ENCODE measurements at regions not wholly inside any gene's neighbourhood (a gene's known extent, or its start where the extent isn't known, plus 50 kb on each side); places are given as distances from the start of the nearest gene placed in this dataset.
A peak's percentile ranks its signal among the peaks of the same experiment; 100 is the strongest.

DNA sequence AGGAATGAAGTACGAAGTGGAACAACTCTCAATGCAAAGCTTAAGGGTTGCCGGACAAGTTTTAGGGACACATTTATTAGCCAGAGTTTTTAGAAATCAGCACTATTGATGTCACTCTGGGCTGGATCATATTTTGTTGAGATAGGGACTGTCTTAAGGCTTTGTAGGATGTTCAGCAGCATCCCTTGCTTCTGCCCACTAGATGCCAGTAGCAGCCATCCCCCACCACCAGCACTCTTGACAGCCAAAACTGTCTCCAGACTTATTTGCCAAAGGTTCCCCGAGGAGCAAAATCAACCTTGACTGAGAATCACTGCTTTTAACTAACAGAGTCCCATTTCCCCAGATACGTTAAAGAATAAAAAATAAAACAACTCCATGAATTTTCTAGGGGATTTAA, 1497.3 kb downstream of the STIM2 start:
- Mint-ChIP-seq H3K4me1 (peaks cover 4% of the 10 kb centered on the region; the same call in 2 of the 3 replicates), H3K27ac (no peak overlapping the region)
- DNase-seq (ENCODE audit: low spot score) = peak; percentile 54

DNA sequence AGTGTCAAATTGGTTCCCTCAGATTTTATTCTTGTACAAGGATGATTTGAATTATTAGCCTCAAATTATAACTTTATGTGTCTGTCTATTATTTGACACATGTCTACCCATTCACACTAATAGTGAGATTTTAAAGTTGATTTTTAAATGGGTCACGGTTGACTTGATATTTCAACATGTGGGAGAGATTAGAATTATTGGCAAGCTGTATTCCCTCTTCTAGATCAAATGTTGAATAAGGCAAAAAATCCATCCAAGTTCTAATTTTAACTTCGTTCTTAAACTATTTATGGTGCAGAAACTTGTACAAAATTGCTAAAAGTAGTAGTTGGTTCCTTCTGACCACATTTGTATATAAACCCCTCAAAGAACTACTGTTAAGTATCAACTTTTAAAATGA, 1498.0 kb downstream of the STIM2 start:
- no peaks in the 10 kb centered on the region; the same call in 1 of the 2 replicates for H3K9me2 ChIP-seq (ENCODE audit: insufficient read depth)
- Mint-ChIP-seq H3K27me3 (ENCODE audit: insufficient read depth, low read depth, poor library complexity) (no peaks in the 10 kb centered on the region), H3K4me3 (no peak overlapping the region), H3K27ac (no peak overlapping the region), H3K4me1 (peaks cover 2% of the 10 kb centered on the region; the same call in 1 of the 3 replicates), H3K9me3 (no peaks in the 10 kb centered on the region; the same call in 2 of the 3 replicates), H3K36me3 (ENCODE audit: low read depth) (no peaks in the 10 kb centered on the region)
- H2AFZ ChIP-seq = no peak overlapping the region
- no peak overlapping the region for H3K4me3 ChIP-seq
- no peaks in the 10 kb centered on the region for H3K36me3 ChIP-seq (ENCODE audit: insufficient read depth)
- H4K20me1 ChIP-seq (replicated peaks; ENCODE audit: insufficient read depth) = no peaks in the 10 kb centered on the region
- TF ChIP-seq, protein P1, sequence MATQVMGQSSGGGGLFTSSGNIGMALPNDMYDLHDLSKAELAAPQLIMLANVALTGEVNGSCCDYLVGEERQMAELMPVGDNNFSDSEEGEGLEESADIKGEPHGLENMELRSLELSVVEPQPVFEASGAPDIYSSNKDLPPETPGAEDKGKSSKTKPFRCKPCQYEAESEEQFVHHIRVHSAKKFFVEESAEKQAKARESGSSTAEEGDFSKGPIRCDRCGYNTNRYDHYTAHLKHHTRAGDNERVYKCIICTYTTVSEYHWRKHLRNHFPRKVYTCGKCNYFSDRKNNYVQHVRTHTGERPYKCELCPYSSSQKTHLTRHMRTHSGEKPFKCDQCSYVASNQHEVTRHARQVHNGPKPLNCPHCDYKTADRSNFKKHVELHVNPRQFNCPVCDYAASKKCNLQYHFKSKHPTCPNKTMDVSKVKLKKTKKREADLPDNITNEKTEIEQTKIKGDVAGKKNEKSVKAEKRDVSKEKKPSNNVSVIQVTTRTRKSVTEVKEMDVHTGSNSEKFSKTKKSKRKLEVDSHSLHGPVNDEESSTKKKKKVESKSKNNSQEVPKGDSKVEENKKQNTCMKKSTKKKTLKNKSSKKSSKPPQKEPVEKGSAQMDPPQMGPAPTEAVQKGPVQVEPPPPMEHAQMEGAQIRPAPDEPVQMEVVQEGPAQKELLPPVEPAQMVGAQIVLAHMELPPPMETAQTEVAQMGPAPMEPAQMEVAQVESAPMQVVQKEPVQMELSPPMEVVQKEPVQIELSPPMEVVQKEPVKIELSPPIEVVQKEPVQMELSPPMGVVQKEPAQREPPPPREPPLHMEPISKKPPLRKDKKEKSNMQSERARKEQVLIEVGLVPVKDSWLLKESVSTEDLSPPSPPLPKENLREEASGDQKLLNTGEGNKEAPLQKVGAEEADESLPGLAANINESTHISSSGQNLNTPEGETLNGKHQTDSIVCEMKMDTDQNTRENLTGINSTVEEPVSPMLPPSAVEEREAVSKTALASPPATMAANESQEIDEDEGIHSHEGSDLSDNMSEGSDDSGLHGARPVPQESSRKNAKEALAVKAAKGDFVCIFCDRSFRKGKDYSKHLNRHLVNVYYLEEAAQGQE (IDR thresholded peaks at IDR 0.05; ENCODE audit: unreplicated experiment) = no peak
- TF ChIP-seq ZNF114 (CRISPR knock-in tag; IDR thresholded peaks at IDR 0.05) = no peak
- H3K79me2 ChIP-seq (replicated peaks; ENCODE audit: insufficient read depth) = no peaks in the 10 kb centered on the region
- ATAC-seq = no peak
- H3K27me3 ChIP-seq (ENCODE audit: insufficient read depth) = no peaks in the 10 kb centered on the region
- H3K27ac ChIP-seq (ENCODE audit: low read depth) = no peak overlapping the region
- H3K4me2 ChIP-seq = no peak overlapping the region
- 0 out of 2 replicates have a peak, but pooled peaks cover 5% of the 10 kb centered on the region for H3K4me1 ChIP-seq (ENCODE audit: insufficient read depth)
- H3F3A ChIP-seq (replicated peaks; ENCODE audit: low read depth) = no peaks in the 10 kb centered on the region
- DNase-seq (ENCODE audit: low spot score) = no peak

More for the DNA sequence above, 1497.3 kb downstream of the STIM2 start:
- Histone ChIP-seq H3K4me3 (no peak overlapping the region), H3K27me3 (ENCODE audit: insufficient read depth) (no peaks in the 10 kb centered on the region), H2AFZ (no peak overlapping the region), H3K4me2 (no peak overlapping the region), H3K36me3 (ENCODE audit: insufficient read depth) (no peaks in the 10 kb centered on the region), H3K27ac (ENCODE audit: low read depth) (no peak overlapping the region), H3K9me2 (ENCODE audit: insufficient read depth) (no peaks in the 10 kb centered on the region; the same call in 1 of the 2 replicates), H3K4me1 (ENCODE audit: insufficient read depth) (0 out of 2 replicates have a peak, but pooled peaks cover 5% of the 10 kb centered on the region), H3K79me2 (replicated peaks; ENCODE audit: insufficient read depth) (no peaks in the 10 kb centered on the region), H4K20me1 (replicated peaks; ENCODE audit: insufficient read depth) (no peaks in the 10 kb centered on the region), H3F3A (replicated peaks; ENCODE audit: low read depth) (no peaks in the 10 kb centered on the region)
- Mint-ChIP-seq H3K36me3 (ENCODE audit: low read depth) (no peaks in the 10 kb centered on the region), H3K27me3 (ENCODE audit: insufficient read depth, low read depth, poor library complexity) (no peaks in the 10 kb centered on the region), H3K9me3 (no peaks in the 10 kb centered on the region; the same call in 2 of the 3 replicates), H3K4me3 (no peak overlapping the region)
- ATAC-seq = peak; percentile 82
- TF ChIP-seq NANOG (IDR thresholded peaks at IDR 0.05; ENCODE audit: borderline replicate concordance) = no peak
- peak; percentile 46 to 66 for TF ChIP-seq CTCF (conservative IDR thresholded peaks at IDR 0.05; ENCODE audit: low read depth in 2 of 2)

DNA sequence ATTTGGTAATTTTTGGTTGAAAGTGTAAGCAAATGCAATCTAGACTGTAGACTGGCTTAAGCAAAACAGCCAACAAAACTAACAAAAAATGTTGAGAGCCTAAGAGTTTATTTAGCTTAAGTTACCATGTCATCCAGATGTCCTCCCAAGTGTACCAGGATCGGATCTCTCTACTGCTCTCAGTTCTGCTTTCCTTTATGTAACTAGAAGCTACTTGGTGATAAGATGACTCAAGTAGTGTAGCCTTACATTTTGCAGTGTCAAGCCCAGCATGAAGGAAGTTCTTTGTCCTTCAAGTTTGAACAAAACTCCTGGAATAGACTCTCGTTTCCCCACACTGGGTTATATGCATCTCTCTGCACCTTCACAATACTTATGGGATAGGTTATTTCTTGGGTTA, 1500.0 kb downstream of the STIM2 start:
- no peaks in the 10 kb centered on the region for H3K79me2 ChIP-seq (replicated peaks; ENCODE audit: insufficient read depth)
- DNase-seq (ENCODE audit: low spot score) (no peak), ATAC-seq (no peak)
- no peak overlapping the region for H2AFZ ChIP-seq
- no peak overlapping the region for H3K4me2 ChIP-seq
- H3K9me2 ChIP-seq (ENCODE audit: insufficient read depth) = no peaks in the 10 kb centered on the region; the same call in 1 of the 2 replicates
- no peaks in the 10 kb centered on the region for H3K36me3 Mint-ChIP-seq (ENCODE audit: low read depth)
- no peaks in the 10 kb centered on the region for H3K4me1 ChIP-seq (ENCODE audit: insufficient read depth)
- no peaks in the 10 kb centered on the region for H3K4me1 Mint-ChIP-seq
- no peaks in the 10 kb centered on the region for H3K27me3 Mint-ChIP-seq (ENCODE audit: insufficient read depth, low read depth, poor library complexity)
- H3K27ac ChIP-seq (ENCODE audit: low read depth) = no peak overlapping the region
- H3K9me3 Mint-ChIP-seq = no peaks in the 10 kb centered on the region; the same call in 2 of the 3 replicates
- H4K20me1 ChIP-seq (replicated peaks; ENCODE audit: insufficient read depth) = no peaks in the 10 kb centered on the region
- H3F3A ChIP-seq (replicated peaks; ENCODE audit: low read depth) = no peaks in the 10 kb centered on the region
- H3K4me3 ChIP-seq = no peak overlapping the region
- H3K27ac Mint-ChIP-seq = no peak overlapping the region
- H3K4me3 Mint-ChIP-seq = no peak overlapping the region
- H3K27me3 ChIP-seq (ENCODE audit: insufficient read depth) = no peaks in the 10 kb centered on the region
- no peaks in the 10 kb centered on the region for H3K36me3 ChIP-seq (ENCODE audit: insufficient read depth)
- no peak for TF ChIP-seq ZNF331 (CRISPR knock-in tag; IDR thresholded peaks at IDR 0.05; ENCODE audit: low read depth)
- TF ChIP-seq ZNF114 (CRISPR knock-in tag; IDR thresholded peaks at IDR 0.05) = no peak
- no peak for TF ChIP-seq NANOG (IDR thresholded peaks at IDR 0.05; ENCODE audit: borderline replicate concordance)
- TF ChIP-seq, protein P2, sequence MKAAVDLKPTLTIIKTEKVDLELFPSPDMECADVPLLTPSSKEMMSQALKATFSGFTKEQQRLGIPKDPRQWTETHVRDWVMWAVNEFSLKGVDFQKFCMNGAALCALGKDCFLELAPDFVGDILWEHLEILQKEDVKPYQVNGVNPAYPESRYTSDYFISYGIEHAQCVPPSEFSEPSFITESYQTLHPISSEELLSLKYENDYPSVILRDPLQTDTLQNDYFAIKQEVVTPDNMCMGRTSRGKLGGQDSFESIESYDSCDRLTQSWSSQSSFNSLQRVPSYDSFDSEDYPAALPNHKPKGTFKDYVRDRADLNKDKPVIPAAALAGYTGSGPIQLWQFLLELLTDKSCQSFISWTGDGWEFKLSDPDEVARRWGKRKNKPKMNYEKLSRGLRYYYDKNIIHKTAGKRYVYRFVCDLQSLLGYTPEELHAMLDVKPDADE (IDR thresholded peaks at IDR 0.05) = no peak
- TF ChIP-seq EZH2 (IDR thresholded peaks at IDR 0.05; ENCODE audit: low read depth, unreplicated experiment) = no peak
